Stimulated activated CD8-positive, alpha-beta memory T cell treated with anti-CD3 and anti-CD28 coated beads, Interleukin-12 subunit alpha, Interleukin-12 subunit beta, amount 100 ng/mL, for 1 hour (primary cell): ENCODE measurements at regions not wholly inside any gene's neighbourhood (a gene's known extent, or its start where the extent isn't known, plus 50 kb on each side); places are given as distances from the start of the nearest gene placed in this dataset.

Experiments used
- DNase-seq: peaks from one replicate; pipeline ENCODE4 v3.0.0-alpha.2; 2020; ENCODE audit warnings: low read depth

- DNase-seq = no peak
Measured at GRCh38 chr2:16134436-16135165, 194.3 kb downstream of the MYCN start.

- no peak for DNase-seq
Measured at GRCh38 chr2:16130906-16131400, 190.6 kb downstream of the MYCN start.

GRCh38 chr2:16130541-16130880 is 190.2 kb downstream of the MYCN start:
- no peak for DNase-seq

- no peak for DNase-seq
Measured at GRCh38 chr2:16129716-16130540, 189.6 kb downstream of the MYCN start.

GRCh38 chr2:16128746-16129610 is 188.6 kb downstream of the MYCN start:
- DNase-seq = no peak

- DNase-seq = no peak
Measured at GRCh38 chr2:16127958-16128357, 187.6 kb downstream of the MYCN start.

GRCh38 chr2:16127276-16127940 is 187.1 kb downstream of the MYCN start:
- DNase-seq = no peak

- no peak for DNase-seq
Measured at GRCh38 chr2:16126517-16127275, 186.3 kb downstream of the MYCN start.

GRCh38 chr2:16125614-16126516 is 185.5 kb downstream of the MYCN start:
- no peak for DNase-seq

GRCh38 chr2:16124881-16125613 is 184.7 kb downstream of the MYCN start:
- no peak for DNase-seq

GRCh38 chr2:16123856-16124780 is 183.8 kb downstream of the MYCN start:
- DNase-seq = no peak

- no peak for DNase-seq
Measured at GRCh38 chr2:16123421-16123820, 183.1 kb downstream of the MYCN start.

- no peak for DNase-seq
Measured at GRCh38 chr2:16122556-16122955, 182.2 kb downstream of the MYCN start.

GRCh38 chr2:16121986-16122390 is 181.6 kb downstream of the MYCN start:
- DNase-seq = no peak

- no peak for DNase-seq
Measured at GRCh38 chr2:16121231-16121985, 181.1 kb downstream of the MYCN start.

- DNase-seq = no peak
Measured at GRCh38 chr2:16120591-16121180, 180.3 kb downstream of the MYCN start.

- no peak for DNase-seq
Measured at GRCh38 chr2:16119741-16120140, 179.4 kb downstream of the MYCN start.
